MM.1S (cell line): ENCODE measurements at regions not wholly inside any gene's neighbourhood (a gene's known extent, or its start where the extent isn't known, plus 50 kb on each side); places are given as distances from the start of the nearest gene placed in this dataset.

Experiments used
- DNase-seq: peaks from one replicate; pipeline ENCODE4 v3.0.0-alpha.2; 2015
- H2AFZ ChIP-seq: fragments of 300-600 bp; sonication (generic); 2 replicates; pipeline ENCODE4 v1.6.0; 2016; ENCODE audit warnings: antibody characterized with exemption, low read length
- H3F3A ChIP-seq: fragments of 300-600 bp; sonication (generic); 2 replicates; pipeline ENCODE4 v1.6.1; 2016; ENCODE audit warnings: mild to moderate bottlenecking, antibody characterized with exemption, low read length, moderate library complexity, mixed read lengths; ENCODE audit not compliant: insufficient read depth
- H3K27ac ChIP-seq: fragments of 300-600 bp; sonication (generic); 2 replicates; pipeline ENCODE4 v1.5.1; 2016; ENCODE audit warnings: mild to moderate bottlenecking, low read length
- H3K27me3 ChIP-seq: fragments of 300-600 bp; sonication (generic); replicated peaks from 2 replicates; pipeline ENCODE4 v1.6.0; 2016; ENCODE audit warnings: low read length; ENCODE audit not compliant: insufficient read depth
- H3K36me3 ChIP-seq: fragments of 300-600 bp; sonication (generic); replicated peaks from 2 replicates; pipeline ENCODE4 v1.6.1; 2016; ENCODE audit warnings: mild to moderate bottlenecking, low read length, mixed read lengths; ENCODE audit not compliant: insufficient read depth
- H3K4me1 ChIP-seq: fragments of 300-600 bp; sonication (generic); 2 replicates; pipeline ENCODE4 v1.6.1; 2016; ENCODE audit warnings: low read length, mixed read lengths
- H3K4me2 ChIP-seq: fragments of 300-600 bp; sonication (generic); 2 replicates; pipeline ENCODE4 v1.6.0; 2016; ENCODE audit warnings: low read depth, low read length
- H3K4me3 ChIP-seq: fragments of 300-600 bp; sonication (generic); 2 replicates; pipeline ENCODE4 v1.5.1; 2016; ENCODE audit warnings: low read length, mixed read lengths
- H3K79me2 ChIP-seq: fragments of 300-600 bp; sonication (generic); 2 replicates; pipeline ENCODE4 v1.6.1; 2016; ENCODE audit warnings: mixed run types, low read length, mixed read lengths
- H3K9ac ChIP-seq: fragments of 300-600 bp; sonication (generic); 2 replicates; pipeline ENCODE4 v1.6.1; 2016; ENCODE audit warnings: low read length, mixed read lengths
- H3K9me2 ChIP-seq: fragments of 300-600 bp; sonication (generic); replicated peaks from 2 replicates; pipeline ENCODE4 v1.6.1; 2016; ENCODE audit warnings: mild to moderate bottlenecking, low read length, mixed read lengths; ENCODE audit not compliant: insufficient read depth
- H3K9me3 ChIP-seq: fragments of 300-600 bp; sonication (generic); replicated peaks from 2 replicates; pipeline ENCODE4 v1.6.1; 2016; ENCODE audit warnings: mild to moderate bottlenecking, low read length, mixed read lengths; ENCODE audit not compliant: insufficient read depth
- H4K20me1 ChIP-seq: fragments of 300-600 bp; sonication (generic); 2 replicates; pipeline ENCODE4 v1.6.1; 2016; ENCODE audit warnings: mild to moderate bottlenecking, low read length, moderate library complexity, mixed read lengths; ENCODE audit not compliant: insufficient read depth
- CTCF ChIP-seq: fragments of 300-600 bp; sonication (generic); IDR thresholded peaks from 2 replicates; pipeline ENCODE4 v1.5.1; 2016; ENCODE audit warnings: antibody characterized with exemption, low read length, mixed read lengths
- EZH2 ChIP-seq: fragments of 300-600 bp; sonication (generic); optimal IDR thresholded peaks from 2 replicates; pipeline ENCODE3; 2017; ENCODE audit warnings: low read depth, mild to moderate bottlenecking, antibody characterized with exemption, low read length, mixed read lengths
- EZH2phosphoT487 ChIP-seq: fragments of 300-600 bp; sonication (generic); IDR thresholded peaks from 2 replicates; pipeline ENCODE4 v1.6.1; 2018; ENCODE audit warnings: antibody characterized with exemption, low read length

- TF ChIP-seq EZH2 (no peak), CTCF (no peak), EZH2phosphoT487 (no peak)
- Histone ChIP-seq H3K27ac (no peak overlapping the region), H3K4me3 (no peak overlapping the region), H3K79me2 (no peaks in the 10 kb centered on the region), H3F3A (no peaks in the 10 kb centered on the region), H3K4me2 (no peak overlapping the region), H3K9me3 (no peaks in the 10 kb centered on the region), H3K4me1 (no peaks in the 10 kb centered on the region), H3K36me3 (no peaks in the 10 kb centered on the region), H3K9ac (no peak overlapping the region), H3K27me3 (no peaks in the 10 kb centered on the region), H2AFZ (no peak overlapping the region), H3K9me2 (no peaks in the 10 kb centered on the region), H4K20me1 (no peaks in the 10 kb centered on the region)
- DNase-seq: no peak
Observed at GRCh38 chr5:165173651-165174050, 1668.2 kb downstream of the MAT2B start.

GRCh38 chr5:165175041-165175440, 1669.6 kb downstream of the MAT2B start:
- Histone ChIP-seq H3K27ac (no peak overlapping the region), H2AFZ (no peak overlapping the region), H3K4me1 (no peaks in the 10 kb centered on the region), H3K27me3 (no peaks in the 10 kb centered on the region), H3K36me3 (no peaks in the 10 kb centered on the region), H3K9me3 (no peaks in the 10 kb centered on the region), H3K4me2 (no peak overlapping the region), H3K4me3 (no peak overlapping the region), H3F3A (no peaks in the 10 kb centered on the region), H3K79me2 (no peaks in the 10 kb centered on the region), H3K9me2 (no peaks in the 10 kb centered on the region), H4K20me1 (no peaks in the 10 kb centered on the region), H3K9ac (no peak overlapping the region)
- no peak for DNase-seq
- TF ChIP-seq CTCF: no peak
- no peak for TF ChIP-seq EZH2
- TF ChIP-seq EZH2phosphoT487: no peak

- Histone ChIP-seq H3K9me2 (no peaks in the 10 kb centered on the region), H3K4me1 (no peaks in the 10 kb centered on the region), H2AFZ (no peak overlapping the region), H3K27me3 (no peaks in the 10 kb centered on the region), H3K9ac (no peak overlapping the region), H3F3A (no peaks in the 10 kb centered on the region), H3K4me2 (no peak overlapping the region), H3K36me3 (no peaks in the 10 kb centered on the region), H3K27ac (no peak overlapping the region), H3K9me3 (no peaks in the 10 kb centered on the region), H3K4me3 (no peak overlapping the region), H4K20me1 (no peaks in the 10 kb centered on the region), H3K79me2 (no peaks in the 10 kb centered on the region)
- TF ChIP-seq CTCF (no peak), EZH2phosphoT487 (no peak), EZH2 (no peak)
- DNase-seq: no peak
Observed at GRCh38 chr5:165184183-165184582, 1678.8 kb downstream of the MAT2B start.
